ENCODE measurements at regions not wholly inside any gene's neighbourhood (a gene's known extent, or its start where the extent isn't known, plus 50 kb on each side); places are given as distances from the start of the nearest gene placed in this dataset.
"Not testable (repeated sequence)": the region's sequence is repeated elsewhere in the genome, so short reads cannot be mapped to it uniquely, and the experiment has no call there.

DNA sequence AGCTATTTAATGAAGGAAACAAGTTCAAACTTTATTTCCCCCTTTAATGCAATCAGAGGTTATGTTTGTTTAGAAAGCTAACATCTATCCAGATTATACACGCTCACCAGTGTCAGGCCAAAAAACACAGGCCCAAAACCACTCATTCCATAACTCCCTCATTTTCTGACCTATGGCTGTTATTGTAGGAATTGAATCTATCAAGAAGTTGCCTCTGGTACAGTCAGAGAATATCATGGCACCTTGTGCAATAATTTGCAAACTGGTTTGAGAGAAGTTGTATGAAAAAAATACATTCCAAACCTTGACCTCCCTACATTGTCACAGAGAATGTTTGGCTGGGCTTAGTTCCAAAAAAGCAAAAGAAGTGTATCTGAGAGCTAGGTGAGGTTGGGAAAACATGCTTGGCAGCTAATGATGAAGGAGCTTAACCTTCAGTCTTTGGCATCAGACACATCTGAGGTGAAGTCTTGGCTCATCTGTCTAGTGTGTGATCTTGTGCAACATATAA, 591.0 kb downstream of the ANKRD50 start:
- DNase-seq (ENCODE audit: low read depth in 2 of 2): peak; percentile 85 to 90
- TF ChIP-seq, protein P1, sequence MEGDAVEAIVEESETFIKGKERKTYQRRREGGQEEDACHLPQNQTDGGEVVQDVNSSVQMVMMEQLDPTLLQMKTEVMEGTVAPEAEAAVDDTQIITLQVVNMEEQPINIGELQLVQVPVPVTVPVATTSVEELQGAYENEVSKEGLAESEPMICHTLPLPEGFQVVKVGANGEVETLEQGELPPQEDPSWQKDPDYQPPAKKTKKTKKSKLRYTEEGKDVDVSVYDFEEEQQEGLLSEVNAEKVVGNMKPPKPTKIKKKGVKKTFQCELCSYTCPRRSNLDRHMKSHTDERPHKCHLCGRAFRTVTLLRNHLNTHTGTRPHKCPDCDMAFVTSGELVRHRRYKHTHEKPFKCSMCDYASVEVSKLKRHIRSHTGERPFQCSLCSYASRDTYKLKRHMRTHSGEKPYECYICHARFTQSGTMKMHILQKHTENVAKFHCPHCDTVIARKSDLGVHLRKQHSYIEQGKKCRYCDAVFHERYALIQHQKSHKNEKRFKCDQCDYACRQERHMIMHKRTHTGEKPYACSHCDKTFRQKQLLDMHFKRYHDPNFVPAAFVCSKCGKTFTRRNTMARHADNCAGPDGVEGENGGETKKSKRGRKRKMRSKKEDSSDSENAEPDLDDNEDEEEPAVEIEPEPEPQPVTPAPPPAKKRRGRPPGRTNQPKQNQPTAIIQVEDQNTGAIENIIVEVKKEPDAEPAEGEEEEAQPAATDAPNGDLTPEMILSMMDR (IDR thresholded peaks at IDR 0.05; ENCODE audit: low read depth, low read length): no peak
- H3K4me3 ChIP-seq (replicated peaks in 1 of 2; ENCODE audit: low read depth in 2 of 2, low read length in 2 of 2): no peak overlapping the region

DNA sequence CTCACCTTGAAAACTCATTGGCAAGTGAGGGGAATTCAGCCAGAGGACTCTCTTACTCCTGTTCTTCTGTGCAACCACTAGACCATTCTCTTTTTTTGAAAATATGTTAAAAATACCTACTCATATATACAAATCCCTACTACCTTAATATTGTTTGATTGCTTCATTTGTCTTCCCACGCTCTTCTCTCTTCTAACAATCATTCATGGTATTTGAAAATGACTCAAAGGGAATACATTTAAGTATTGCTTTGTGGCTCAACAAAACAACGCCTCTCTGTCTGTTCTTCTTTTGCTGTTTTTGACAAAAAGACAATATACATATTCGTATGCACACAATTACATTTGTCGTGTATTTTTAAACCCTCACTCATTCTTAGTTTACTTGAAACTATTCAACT, 589.4 kb downstream of the ANKRD50 start:
- no peak overlapping the region for H3K4me3 ChIP-seq (replicated peaks in 1 of 2; ENCODE audit: low read depth in 2 of 2, low read length in 2 of 2)
- TF ChIP-seq, protein P1 (IDR thresholded peaks at IDR 0.05; ENCODE audit: low read depth, low read length): no peak
- peak in 1 of 2 donors; percentile 50 for DNase-seq (ENCODE audit: low read depth in 2 of 2)

DNA sequence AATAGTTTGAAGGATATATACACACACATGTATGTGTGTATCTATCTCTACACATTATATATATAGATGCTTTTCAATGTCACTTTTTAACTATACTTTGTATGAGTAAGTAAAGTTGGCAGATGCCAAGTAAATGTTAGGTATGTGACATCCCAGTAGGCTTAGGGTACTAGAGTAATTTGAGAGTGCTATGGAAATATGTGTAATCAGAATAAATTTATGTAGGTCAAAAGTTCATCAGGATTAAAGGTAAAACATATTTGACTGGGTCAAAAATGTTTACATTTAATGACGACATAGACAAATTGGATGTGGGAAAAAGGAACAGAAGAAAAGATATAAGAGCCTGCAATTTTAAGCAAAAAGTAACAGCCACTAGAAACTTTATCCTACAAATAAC, 588.8 kb downstream of the ANKRD50 start:
- TF ChIP-seq, protein P1 (IDR thresholded peaks at IDR 0.05; ENCODE audit: low read depth, low read length): no peak
- no peak for DNase-seq (ENCODE audit: low read depth in 2 of 2)
- no peak overlapping the region for H3K4me3 ChIP-seq (replicated peaks in 1 of 2; ENCODE audit: low read depth in 2 of 2, low read length in 2 of 2)

DNA sequence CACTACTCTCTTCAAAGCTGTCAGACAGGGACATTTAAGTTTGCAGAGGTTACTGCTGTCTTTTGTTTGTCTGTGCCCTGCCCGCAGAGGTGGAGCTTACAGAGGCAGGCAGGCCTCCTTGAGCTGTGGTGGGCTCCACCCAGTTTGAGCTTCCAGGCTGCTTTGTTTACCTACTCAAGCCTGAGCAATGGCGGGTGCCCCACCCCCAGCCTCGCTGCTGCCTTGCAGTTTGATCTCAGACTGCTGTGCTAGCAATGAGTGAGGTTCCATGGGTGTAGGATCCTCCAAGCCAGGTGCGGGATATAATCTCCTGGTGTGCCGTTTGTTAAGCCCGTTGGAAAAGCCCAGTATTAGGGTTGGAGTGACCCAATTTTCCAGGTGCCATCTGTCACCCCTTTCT, 581.2 kb downstream of the ANKRD50 start:
- not testable (repeated sequence) for H3K4me3 ChIP-seq (replicated peaks in 1 of 2; ENCODE audit: low read depth in 2 of 2, low read length in 2 of 2); DNase-seq (ENCODE audit: low read depth in 2 of 2)

DNA sequence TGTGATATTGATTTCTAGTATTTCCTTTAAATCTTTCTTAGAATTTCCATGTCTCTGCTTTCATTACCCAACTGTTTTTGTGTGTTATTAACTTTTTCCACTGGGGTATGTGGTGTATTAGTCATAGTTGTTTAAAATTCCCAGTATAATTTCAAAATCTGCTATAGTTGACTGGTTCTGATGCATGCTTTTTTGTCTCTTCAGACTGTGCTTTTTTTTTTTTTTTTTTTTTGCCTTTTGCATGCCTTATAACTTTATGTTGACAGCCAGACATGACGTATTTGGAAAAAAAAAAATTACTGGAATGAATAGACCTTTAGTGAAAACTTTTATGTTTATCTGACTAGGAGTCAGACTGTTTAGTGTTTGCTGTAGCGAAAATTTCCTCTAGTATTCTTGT, 580.4 kb downstream of the ANKRD50 start:
- peak; percentile 32 to 65 for DNase-seq (ENCODE audit: low read depth in 2 of 2)
- H3K4me3 ChIP-seq (replicated peaks in 1 of 2; ENCODE audit: low read depth in 2 of 2, low read length in 2 of 2): no peak overlapping the region
- TF ChIP-seq, protein P1 (IDR thresholded peaks at IDR 0.05; ENCODE audit: low read depth, low read length): no peak

DNA sequence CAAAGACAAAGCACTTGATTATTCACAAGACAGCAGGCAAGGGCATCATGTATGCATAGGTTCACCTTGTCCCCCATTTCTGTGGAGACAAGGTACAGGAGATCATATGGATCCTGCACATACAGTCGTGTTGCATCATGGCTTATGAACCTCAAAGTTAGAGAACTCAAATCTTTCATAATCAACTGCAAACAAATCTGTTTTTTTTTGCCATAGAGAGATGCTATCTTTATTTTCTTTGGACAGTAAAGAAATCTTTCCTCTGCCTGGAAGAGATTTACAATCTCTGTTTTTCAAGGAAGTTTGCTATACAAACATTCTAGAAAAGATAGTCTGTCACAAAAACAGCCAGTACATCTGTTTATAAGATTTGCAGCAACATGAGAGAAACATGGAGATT, 578.8 kb downstream of the ANKRD50 start:
- no peak overlapping the region for H3K4me3 ChIP-seq (replicated peaks in 1 of 2; ENCODE audit: low read depth in 2 of 2, low read length in 2 of 2)
- DNase-seq (ENCODE audit: low read depth in 2 of 2): no peak
- TF ChIP-seq, protein P1 (IDR thresholded peaks at IDR 0.05; ENCODE audit: low read depth, low read length): no peak

DNA sequence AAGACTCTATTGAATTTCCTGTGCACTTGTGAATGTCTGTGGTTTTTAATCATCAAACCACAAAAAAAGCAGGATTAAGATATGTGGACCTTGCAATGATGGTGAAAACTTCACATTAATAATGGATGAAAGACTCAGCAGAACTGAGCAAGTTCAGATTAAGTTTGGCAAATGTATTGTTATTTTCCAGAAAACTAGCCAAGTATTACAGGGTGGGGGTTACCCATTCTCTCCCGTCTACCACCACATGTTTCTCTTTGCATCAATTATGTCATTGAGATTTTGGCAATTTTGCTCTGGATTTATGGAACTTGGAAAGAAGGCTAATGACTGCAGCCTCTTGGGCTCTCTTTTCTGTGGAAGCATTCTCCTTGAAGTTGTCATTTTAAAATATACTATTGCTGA, 577.1 kb downstream of the ANKRD50 start:
- peak; percentile 48 to 89 for DNase-seq (ENCODE audit: low read depth in 2 of 2)
- H3K4me3 ChIP-seq (replicated peaks in 1 of 2; ENCODE audit: low read depth in 2 of 2, low read length in 2 of 2): no peak overlapping the region
- TF ChIP-seq, protein P1 (IDR thresholded peaks at IDR 0.05; ENCODE audit: low read depth, low read length): no peak
